ENCODE measurements at regions not wholly inside any gene's neighbourhood (a gene's known extent, or its start where the extent isn't known, plus 50 kb on each side); places are given as distances from the start of the nearest gene placed in this dataset.
"Not testable (repeated sequence)": the region's sequence is repeated elsewhere in the genome, so short reads cannot be mapped to it uniquely, and the experiment has no call there.

GRCh38 chr13:22925881-22926747 is 254.7 kb upstream of the SGCG start:
- DNase-seq = peak; percentile 53

GRCh38 chr13:22926748-22927400 is 253.9 kb upstream of the SGCG start:
- no peak for DNase-seq

GRCh38 chr13:22927845-22928244 is 252.9 kb upstream of the SGCG start:
- DNase-seq = not testable (repeated sequence)

GRCh38 chr13:22929381-22930126 is 251.2 kb upstream of the SGCG start:
- peak; percentile 57 for DNase-seq

- no peak for DNase-seq
These were observed 249.2 kb upstream of the SGCG start for GRCh38 chr13:22931576-22931975.

GRCh38 chr13:22932632-22933412 is 248.0 kb upstream of the SGCG start:
- not testable (repeated sequence) for DNase-seq

GRCh38 chr13:22933571-22934181 is 247.1 kb upstream of the SGCG start:
- DNase-seq = no peak

GRCh38 chr13:22934744-22935523 is 245.8 kb upstream of the SGCG start:
- DNase-seq = no peak

GRCh38 chr13:22936228-22936627 is 244.6 kb upstream of the SGCG start:
- no peak for DNase-seq

GRCh38 chr13:22937241-22937640 is 243.5 kb upstream of the SGCG start:
- no peak for DNase-seq

- no peak for DNase-seq
These were observed 242.8 kb upstream of the SGCG start for GRCh38 chr13:22937953-22938352.

- no peak for DNase-seq
These were observed 242.2 kb upstream of the SGCG start for GRCh38 chr13:22938576-22938975.

- no peak for DNase-seq
These were observed 241.6 kb upstream of the SGCG start for GRCh38 chr13:22939157-22939556.

- DNase-seq = no peak
These were observed 240.6 kb upstream of the SGCG start for GRCh38 chr13:22940090-22940710.

GRCh38 chr13:22940736-22941135 is 240.0 kb upstream of the SGCG start:
- DNase-seq = no peak

- DNase-seq = not testable (repeated sequence)
These were observed 239.3 kb upstream of the SGCG start for GRCh38 chr13:22941495-22941894.

- not testable (repeated sequence) for DNase-seq
These were observed 237.9 kb upstream of the SGCG start for GRCh38 chr13:22942831-22943230.

GRCh38 chr13:22944378-22944777 is 236.4 kb upstream of the SGCG start:
- DNase-seq = no peak

- no peak for DNase-seq
These were observed 235.2 kb upstream of the SGCG start for GRCh38 chr13:22945321-22946226.

GRCh38 chr13:22948421-22948820 is 232.4 kb upstream of the SGCG start:
- DNase-seq = no peak
